ENCODE measurements at regions not wholly inside any gene's neighbourhood (a gene's known extent, or its start where the extent isn't known, plus 50 kb on each side); places are given as distances from the start of the nearest gene placed in this dataset.

GRCh38 chr21:38938769-38939168 is 133.0 kb downstream of the ETS2 start:
- no peak for TF ChIP-seq CTCF (IDR thresholded peaks at IDR 0.05; ENCODE audit: borderline replicate concordance, extremely low read depth, low read length, poor library complexity, severe bottlenecking)
- no peak for TF ChIP-seq EZH2 (IDR thresholded peaks at IDR 0.05; ENCODE audit: borderline replicate concordance, low read depth, low read length, severe bottlenecking)
